WTC11 (cell line): ENCODE measurements at regions not wholly inside any gene's neighbourhood (a gene's known extent, or its start where the extent isn't known, plus 50 kb on each side); places are given as distances from the start of the nearest gene placed in this dataset.
"Not testable (repeated sequence)": the region's sequence is repeated elsewhere in the genome, so short reads cannot be mapped to it uniquely, and the experiment has no call there.

Experiments used
- ATF1 ChIP-seq: sonication (generic); formaldehyde crosslinking; IDR thresholded peaks from 2 replicates; pipeline ENCODE4 v1.8.1; 2023; ENCODE audit warnings: mild to moderate bottlenecking, moderate library complexity, missing genetic modification reagents
- CREM ChIP-seq: sonication (generic); formaldehyde crosslinking; IDR thresholded peaks from 2 replicates; pipeline ENCODE4 v1.8.1; 2022; ENCODE audit warnings: mild to moderate bottlenecking, missing genetic modification reagents, moderate library complexity
- NR1H2 ChIP-seq: sonication (generic); formaldehyde crosslinking; IDR thresholded peaks from 2 replicates; pipeline ENCODE4 v1.9.0; 2021; ENCODE audit warnings: mild to moderate bottlenecking, moderate library complexity, missing genetic modification reagents
- SP1 ChIP-seq: sonication (generic); formaldehyde crosslinking; conservative IDR thresholded peaks from 2 replicates; pipeline ENCODE4 v1.8.1; 2022; ENCODE audit warnings: missing genetic modification reagents
- TCF7 ChIP-seq: sonication (generic); formaldehyde crosslinking; IDR thresholded peaks from 2 replicates; pipeline ENCODE4 v1.8.0; 2022; ENCODE audit warnings: mild to moderate bottlenecking, low read depth, missing genetic modification reagents, moderate library complexity
- TF ChIP-seq, protein P1 (sequence below): fragments of 200-600 bp; IDR thresholded peaks from 2 replicates; pipeline ENCODE4 v1.8.0; 2022; ENCODE audit warnings: antibody characterized with exemption
- TF ChIP-seq, protein P2 (sequence below): sonication (generic); formaldehyde crosslinking; IDR thresholded peaks from 2 replicates; pipeline ENCODE4 v1.8.1; 2023; ENCODE audit warnings: mild to moderate bottlenecking, missing genetic modification reagents
- TF ChIP-seq, protein P3 (sequence below): sonication (generic); formaldehyde crosslinking; IDR thresholded peaks from 2 replicates; pipeline ENCODE4 v1.8.1; 2023; ENCODE audit warnings: mild to moderate bottlenecking, missing genetic modification reagents, moderate library complexity
- TF ChIP-seq, protein P4 (sequence below): sonication (generic); formaldehyde crosslinking; IDR thresholded peaks from 2 replicates; pipeline ENCODE4 v1.8.0; 2022; ENCODE audit warnings: mild to moderate bottlenecking, missing genetic modification reagents
- TF ChIP-seq, protein P5 (sequence below): sonication (generic); formaldehyde crosslinking; IDR thresholded peaks from 2 replicates; pipeline ENCODE4 v1.8.1; 2023; ENCODE audit warnings: mild to moderate bottlenecking, missing genetic modification reagents, moderate library complexity
- TF ChIP-seq, protein P6 (sequence below): sonication (generic); formaldehyde crosslinking; IDR thresholded peaks from 2 replicates; pipeline ENCODE4 v1.8.0; 2022; ENCODE audit warnings: missing genetic modification reagents
- TF ChIP-seq, protein P7 (sequence below): sonication (generic); formaldehyde crosslinking; IDR thresholded peaks from 2 replicates; pipeline ENCODE4 v1.8.1; 2022; ENCODE audit warnings: mild to moderate bottlenecking, moderate library complexity, missing genetic modification reagents

DNA sequence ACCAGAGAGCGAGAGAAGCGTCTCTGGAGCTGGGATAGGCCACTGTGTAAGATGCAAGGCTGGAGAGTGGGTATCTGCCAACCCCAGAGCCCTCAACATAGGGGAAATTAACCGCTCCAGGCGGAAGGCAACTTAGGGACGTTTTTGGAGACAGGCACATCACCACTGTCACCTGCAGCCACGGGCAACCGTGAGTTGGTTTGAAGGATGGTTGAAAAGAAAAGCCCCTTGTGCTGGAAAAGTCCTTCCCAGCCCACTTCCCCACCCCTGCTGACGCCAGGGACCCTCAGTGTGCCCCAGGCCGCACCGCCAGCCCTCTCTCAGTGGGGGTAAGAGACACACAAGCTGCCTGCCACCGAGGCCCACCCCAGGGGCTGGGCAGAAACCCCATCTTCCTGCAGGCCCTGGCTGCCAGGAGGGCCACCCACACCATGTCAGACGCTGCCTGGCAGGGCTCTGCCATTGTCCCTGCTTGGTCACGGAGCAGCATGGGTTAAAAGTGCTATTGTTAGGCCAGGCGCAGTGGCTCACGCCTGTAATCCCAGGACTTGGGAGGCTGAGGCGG lies 139.4 kb downstream of the NPIPB11 start:
- TF ChIP-seq, protein P1, sequence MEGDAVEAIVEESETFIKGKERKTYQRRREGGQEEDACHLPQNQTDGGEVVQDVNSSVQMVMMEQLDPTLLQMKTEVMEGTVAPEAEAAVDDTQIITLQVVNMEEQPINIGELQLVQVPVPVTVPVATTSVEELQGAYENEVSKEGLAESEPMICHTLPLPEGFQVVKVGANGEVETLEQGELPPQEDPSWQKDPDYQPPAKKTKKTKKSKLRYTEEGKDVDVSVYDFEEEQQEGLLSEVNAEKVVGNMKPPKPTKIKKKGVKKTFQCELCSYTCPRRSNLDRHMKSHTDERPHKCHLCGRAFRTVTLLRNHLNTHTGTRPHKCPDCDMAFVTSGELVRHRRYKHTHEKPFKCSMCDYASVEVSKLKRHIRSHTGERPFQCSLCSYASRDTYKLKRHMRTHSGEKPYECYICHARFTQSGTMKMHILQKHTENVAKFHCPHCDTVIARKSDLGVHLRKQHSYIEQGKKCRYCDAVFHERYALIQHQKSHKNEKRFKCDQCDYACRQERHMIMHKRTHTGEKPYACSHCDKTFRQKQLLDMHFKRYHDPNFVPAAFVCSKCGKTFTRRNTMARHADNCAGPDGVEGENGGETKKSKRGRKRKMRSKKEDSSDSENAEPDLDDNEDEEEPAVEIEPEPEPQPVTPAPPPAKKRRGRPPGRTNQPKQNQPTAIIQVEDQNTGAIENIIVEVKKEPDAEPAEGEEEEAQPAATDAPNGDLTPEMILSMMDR: not testable (repeated sequence)
- TF ChIP-seq, protein P2, sequence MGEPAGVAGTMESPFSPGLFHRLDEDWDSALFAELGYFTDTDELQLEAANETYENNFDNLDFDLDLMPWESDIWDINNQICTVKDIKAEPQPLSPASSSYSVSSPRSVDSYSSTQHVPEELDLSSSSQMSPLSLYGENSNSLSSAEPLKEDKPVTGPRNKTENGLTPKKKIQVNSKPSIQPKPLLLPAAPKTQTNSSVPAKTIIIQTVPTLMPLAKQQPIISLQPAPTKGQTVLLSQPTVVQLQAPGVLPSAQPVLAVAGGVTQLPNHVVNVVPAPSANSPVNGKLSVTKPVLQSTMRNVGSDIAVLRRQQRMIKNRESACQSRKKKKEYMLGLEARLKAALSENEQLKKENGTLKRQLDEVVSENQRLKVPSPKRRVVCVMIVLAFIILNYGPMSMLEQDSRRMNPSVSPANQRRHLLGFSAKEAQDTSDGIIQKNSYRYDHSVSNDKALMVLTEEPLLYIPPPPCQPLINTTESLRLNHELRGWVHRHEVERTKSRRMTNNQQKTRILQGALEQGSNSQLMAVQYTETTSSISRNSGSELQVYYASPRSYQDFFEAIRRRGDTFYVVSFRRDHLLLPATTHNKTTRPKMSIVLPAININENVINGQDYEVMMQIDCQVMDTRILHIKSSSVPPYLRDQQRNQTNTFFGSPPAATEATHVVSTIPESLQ (CRISPR knock-in tag): not testable (repeated sequence)
- TF ChIP-seq ATF1 (CRISPR knock-in tag); TCF7; NR1H2 (CRISPR knock-in tag); CREM (CRISPR knock-in tag); SP1 (CRISPR knock-in tag): not testable (repeated sequence)
- TF ChIP-seq, protein P3, sequence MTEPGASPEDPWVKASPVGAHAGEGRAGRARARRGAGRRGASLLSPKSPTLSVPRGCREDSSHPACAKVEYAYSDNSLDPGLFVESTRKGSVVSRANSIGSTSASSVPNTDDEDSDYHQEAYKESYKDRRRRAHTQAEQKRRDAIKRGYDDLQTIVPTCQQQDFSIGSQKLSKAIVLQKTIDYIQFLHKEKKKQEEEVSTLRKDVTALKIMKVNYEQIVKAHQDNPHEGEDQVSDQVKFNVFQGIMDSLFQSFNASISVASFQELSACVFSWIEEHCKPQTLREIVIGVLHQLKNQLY: not testable (repeated sequence)
- TF ChIP-seq, protein P4, sequence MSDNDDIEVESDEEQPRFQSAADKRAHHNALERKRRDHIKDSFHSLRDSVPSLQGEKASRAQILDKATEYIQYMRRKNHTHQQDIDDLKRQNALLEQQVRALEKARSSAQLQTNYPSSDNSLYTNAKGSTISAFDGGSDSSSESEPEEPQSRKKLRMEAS (CRISPR knock-in tag): not testable (repeated sequence)
- TF ChIP-seq, protein P5, sequence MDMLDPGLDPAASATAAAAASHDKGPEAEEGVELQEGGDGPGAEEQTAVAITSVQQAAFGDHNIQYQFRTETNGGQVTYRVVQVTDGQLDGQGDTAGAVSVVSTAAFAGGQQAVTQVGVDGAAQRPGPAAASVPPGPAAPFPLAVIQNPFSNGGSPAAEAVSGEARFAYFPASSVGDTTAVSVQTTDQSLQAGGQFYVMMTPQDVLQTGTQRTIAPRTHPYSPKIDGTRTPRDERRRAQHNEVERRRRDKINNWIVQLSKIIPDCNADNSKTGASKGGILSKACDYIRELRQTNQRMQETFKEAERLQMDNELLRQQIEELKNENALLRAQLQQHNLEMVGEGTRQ (CRISPR knock-in tag): not testable (repeated sequence)
- TF ChIP-seq, protein P6, sequence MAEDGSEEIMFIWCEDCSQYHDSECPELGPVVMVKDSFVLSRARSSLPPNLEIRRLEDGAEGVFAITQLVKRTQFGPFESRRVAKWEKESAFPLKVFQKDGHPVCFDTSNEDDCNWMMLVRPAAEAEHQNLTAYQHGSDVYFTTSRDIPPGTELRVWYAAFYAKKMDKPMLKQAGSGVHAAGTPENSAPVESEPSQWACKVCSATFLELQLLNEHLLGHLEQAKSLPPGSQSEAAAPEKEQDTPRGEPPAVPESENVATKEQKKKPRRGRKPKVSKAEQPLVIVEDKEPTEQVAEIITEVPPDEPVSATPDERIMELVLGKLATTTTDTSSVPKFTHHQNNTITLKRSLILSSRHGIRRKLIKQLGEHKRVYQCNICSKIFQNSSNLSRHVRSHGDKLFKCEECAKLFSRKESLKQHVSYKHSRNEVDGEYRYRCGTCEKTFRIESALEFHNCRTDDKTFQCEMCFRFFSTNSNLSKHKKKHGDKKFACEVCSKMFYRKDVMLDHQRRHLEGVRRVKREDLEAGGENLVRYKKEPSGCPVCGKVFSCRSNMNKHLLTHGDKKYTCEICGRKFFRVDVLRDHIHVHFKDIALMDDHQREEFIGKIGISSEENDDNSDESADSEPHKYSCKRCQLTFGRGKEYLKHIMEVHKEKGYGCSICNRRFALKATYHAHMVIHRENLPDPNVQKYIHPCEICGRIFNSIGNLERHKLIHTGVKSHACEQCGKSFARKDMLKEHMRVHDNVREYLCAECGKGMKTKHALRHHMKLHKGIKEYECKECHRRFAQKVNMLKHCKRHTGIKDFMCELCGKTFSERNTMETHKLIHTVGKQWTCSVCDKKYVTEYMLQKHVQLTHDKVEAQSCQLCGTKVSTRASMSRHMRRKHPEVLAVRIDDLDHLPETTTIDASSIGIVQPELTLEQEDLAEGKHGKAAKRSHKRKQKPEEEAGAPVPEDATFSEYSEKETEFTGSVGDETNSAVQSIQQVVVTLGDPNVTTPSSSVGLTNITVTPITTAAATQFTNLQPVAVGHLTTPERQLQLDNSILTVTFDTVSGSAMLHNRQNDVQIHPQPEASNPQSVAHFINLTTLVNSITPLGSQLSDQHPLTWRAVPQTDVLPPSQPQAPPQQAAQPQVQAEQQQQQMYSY: not testable (repeated sequence)
- TF ChIP-seq, protein P7, sequence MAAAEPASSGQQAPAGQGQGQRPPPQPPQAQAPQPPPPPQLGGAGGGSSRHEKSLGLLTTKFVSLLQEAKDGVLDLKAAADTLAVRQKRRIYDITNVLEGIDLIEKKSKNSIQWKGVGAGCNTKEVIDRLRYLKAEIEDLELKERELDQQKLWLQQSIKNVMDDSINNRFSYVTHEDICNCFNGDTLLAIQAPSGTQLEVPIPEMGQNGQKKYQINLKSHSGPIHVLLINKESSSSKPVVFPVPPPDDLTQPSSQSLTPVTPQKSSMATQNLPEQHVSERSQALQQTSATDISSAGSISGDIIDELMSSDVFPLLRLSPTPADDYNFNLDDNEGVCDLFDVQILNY (CRISPR knock-in tag): not testable (repeated sequence)
